ENCODE measurements at regions not wholly inside any gene's neighbourhood (a gene's known extent, or its start where the extent isn't known, plus 50 kb on each side); places are given as distances from the start of the nearest gene placed in this dataset.

DNA sequence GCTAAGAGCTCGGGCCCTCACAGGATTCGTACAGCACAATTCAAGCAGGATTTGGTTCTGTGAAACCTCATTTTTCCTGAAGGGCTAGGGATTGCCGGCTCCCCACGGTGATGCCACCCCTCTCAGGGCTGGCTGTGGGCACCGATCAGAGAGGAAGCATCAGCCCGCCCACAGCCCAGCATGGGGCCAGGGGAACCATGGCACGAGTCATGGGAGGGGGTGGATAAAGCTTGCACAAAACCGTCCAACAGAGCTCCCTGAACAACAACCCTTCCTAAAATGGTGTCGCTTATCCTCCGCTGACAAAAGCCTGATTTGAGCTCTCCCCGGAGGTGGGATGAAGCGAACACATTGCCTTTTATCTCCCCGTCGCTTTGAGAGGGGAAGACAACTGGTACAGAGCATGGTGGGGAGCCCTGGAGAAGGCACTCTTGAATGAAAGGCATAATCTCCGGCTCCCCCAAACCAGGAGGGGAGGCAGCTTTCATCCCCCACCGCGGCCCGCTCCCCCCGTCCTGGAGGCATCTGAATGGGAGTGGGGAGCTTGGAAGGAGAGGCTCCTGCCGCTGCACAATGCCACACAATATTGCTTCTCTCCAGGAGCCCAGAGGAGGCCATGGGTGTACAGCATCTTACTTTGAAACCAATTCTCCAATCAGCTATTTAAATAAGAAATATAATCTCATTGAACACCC lies 144.0 kb downstream of the RPS24 start:
- TF ChIP-seq, protein P1, sequence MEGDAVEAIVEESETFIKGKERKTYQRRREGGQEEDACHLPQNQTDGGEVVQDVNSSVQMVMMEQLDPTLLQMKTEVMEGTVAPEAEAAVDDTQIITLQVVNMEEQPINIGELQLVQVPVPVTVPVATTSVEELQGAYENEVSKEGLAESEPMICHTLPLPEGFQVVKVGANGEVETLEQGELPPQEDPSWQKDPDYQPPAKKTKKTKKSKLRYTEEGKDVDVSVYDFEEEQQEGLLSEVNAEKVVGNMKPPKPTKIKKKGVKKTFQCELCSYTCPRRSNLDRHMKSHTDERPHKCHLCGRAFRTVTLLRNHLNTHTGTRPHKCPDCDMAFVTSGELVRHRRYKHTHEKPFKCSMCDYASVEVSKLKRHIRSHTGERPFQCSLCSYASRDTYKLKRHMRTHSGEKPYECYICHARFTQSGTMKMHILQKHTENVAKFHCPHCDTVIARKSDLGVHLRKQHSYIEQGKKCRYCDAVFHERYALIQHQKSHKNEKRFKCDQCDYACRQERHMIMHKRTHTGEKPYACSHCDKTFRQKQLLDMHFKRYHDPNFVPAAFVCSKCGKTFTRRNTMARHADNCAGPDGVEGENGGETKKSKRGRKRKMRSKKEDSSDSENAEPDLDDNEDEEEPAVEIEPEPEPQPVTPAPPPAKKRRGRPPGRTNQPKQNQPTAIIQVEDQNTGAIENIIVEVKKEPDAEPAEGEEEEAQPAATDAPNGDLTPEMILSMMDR (IDR thresholded peaks at IDR 0.05; ENCODE audit: unreplicated experiment), result no peak
- H3K27me3 Mint-ChIP-seq (ENCODE audit: unreplicated experiment), result peaks cover 100% of the 10 kb centered on the region
- H3K36me3 Mint-ChIP-seq (ENCODE audit: insufficient read depth, unreplicated experiment), result no peaks in the 10 kb centered on the region
- H3K27ac Mint-ChIP-seq (ENCODE audit: unreplicated experiment), result no peak overlapping the region
- BruUV-seq (replicated peaks), result no TSS peak
- no peak overlapping the region for H3K4me3 Mint-ChIP-seq (ENCODE audit: low read depth, unreplicated experiment)
- intact Hi-C loops (cut with micrococcal nuclease; ENCODE audit: unreplicated experiment), result no loop called here
- CTCF ChIA-PET, result no interaction called here
- peaks cover 9% of the 10 kb centered on the region for H3K4me1 Mint-ChIP-seq (ENCODE audit: low read depth, unreplicated experiment)
- no peaks in the 10 kb centered on the region for H3K9me3 Mint-ChIP-seq (ENCODE audit: low read depth, unreplicated experiment)
- DNase-seq, result no peak

DNA sequence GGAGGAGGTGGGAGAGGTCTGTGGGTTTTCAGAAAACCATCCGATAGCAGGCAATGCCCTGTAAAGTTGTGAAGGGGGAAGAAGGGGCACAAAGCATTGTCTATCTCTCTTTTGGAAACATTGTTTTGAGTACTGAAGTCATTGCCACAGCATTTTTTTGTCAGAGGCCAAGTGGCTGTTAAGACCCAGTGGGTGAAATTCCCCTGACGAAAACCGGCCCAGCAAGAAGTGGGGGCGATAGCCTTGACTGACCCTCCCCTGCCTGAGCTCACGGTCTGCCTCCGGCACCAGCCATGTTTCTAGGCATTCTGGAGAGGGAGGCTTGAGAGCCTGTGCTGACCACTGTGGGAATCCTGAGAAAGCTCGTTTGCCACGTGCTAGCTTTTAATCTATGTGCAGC lies 144.7 kb downstream of the RPS24 start:
- Mint-ChIP-seq H3K4me1 (ENCODE audit: low read depth, unreplicated experiment) (peaks cover 9% of the 10 kb centered on the region), H3K27ac (ENCODE audit: unreplicated experiment) (no peak overlapping the region), H3K36me3 (ENCODE audit: insufficient read depth, unreplicated experiment) (no peaks in the 10 kb centered on the region), H3K4me3 (ENCODE audit: low read depth, unreplicated experiment) (no peak overlapping the region), H3K9me3 (ENCODE audit: low read depth, unreplicated experiment) (no peaks in the 10 kb centered on the region), H3K27me3 (ENCODE audit: unreplicated experiment) (peaks cover 100% of the 10 kb centered on the region)
- intact Hi-C loops (cut with micrococcal nuclease; ENCODE audit: unreplicated experiment), result no loop called here
- BruUV-seq (replicated peaks), result no TSS peak
- no peak for DNase-seq
- TF ChIP-seq, protein P1 (IDR thresholded peaks at IDR 0.05; ENCODE audit: unreplicated experiment), result no peak
- CTCF ChIA-PET, result interaction anchor here (0.7 kb wide), 1 partner anchor 104 kb away, joined by 5 read pairs; no protein-coding TSS in a partner anchor

DNA sequence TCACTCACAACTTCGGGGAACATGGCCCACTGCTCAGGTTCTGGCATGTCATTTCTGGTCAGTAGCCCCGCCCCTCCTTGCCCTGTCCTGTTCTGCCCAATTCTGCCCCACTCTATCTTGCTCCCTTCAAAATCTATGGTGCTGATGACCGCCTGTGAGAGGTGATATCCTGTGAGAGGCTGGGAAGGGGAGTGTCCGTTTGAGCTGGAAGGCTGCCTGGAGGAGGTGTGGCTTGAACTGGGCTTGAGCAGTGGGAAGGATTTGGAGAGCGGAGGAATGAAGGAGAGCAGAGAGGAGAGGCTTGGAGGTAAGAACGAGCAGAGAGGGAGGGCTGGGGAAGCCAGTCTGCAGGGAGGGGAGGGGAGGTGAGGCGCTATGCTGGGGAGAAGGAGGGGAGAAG lies 145.3 kb downstream of the RPS24 start:
- CTCF ChIA-PET, result interaction anchor here (0.7 kb wide), 1 partner anchor 104 kb away, joined by 5 read pairs; no protein-coding TSS in a partner anchor

DNA sequence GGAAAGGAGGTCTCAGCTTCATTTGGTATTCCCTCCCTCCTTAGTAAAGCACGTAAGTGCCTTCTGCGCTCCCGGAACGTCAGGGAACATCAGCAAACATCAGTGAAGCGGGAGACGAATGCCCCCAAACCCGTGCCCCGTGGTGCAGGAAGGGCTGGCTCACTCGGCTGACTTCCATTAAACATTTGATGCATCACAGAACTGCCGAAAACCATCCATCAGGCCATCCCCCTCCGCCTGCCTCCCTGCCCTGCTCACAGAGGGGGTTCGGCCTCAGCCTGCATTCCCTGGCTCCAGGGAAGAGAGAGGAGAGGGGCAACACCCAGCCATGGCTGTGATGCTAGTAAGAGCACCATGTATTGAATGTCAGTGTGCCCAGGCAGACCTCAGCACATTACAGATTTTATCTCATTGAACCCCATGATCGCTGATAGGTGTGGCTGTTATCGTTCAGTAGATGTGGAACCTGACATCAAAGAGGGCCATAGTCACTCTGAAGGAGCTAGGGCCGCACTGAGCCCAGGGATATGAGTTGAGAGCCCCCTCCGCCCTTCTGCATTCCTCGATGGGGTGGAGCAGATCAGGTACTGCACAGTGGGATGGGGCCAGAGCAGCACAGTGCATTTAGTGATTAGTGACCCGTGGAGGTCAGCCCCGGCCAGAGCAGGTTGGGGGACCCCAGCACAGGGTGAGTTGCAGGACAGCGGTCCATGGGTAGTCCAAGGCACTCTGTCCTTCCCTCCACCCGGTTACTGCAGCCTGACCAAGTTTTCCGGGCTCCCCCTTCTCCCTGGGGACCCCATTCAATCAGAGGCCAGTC lies 146.4 kb downstream of the RPS24 start:
- H3K36me3 Mint-ChIP-seq (ENCODE audit: insufficient read depth, unreplicated experiment), result no peaks in the 10 kb centered on the region
- no peaks in the 10 kb centered on the region for H3K9me3 Mint-ChIP-seq (ENCODE audit: low read depth, unreplicated experiment)
- no peak for DNase-seq
- no TSS peak for BruUV-seq (replicated peaks)
- intact Hi-C loops (cut with micrococcal nuclease; ENCODE audit: unreplicated experiment), result no loop called here
- peaks cover 9% of the 10 kb centered on the region for H3K4me1 Mint-ChIP-seq (ENCODE audit: low read depth, unreplicated experiment)
- TF ChIP-seq, protein P1 (IDR thresholded peaks at IDR 0.05; ENCODE audit: unreplicated experiment), result no peak
- no peak overlapping the region for H3K27ac Mint-ChIP-seq (ENCODE audit: unreplicated experiment)
- no peak overlapping the region for H3K4me3 Mint-ChIP-seq (ENCODE audit: low read depth, unreplicated experiment)
- CTCF ChIA-PET, result no interaction called here
- H3K27me3 Mint-ChIP-seq (ENCODE audit: unreplicated experiment), result peaks cover 99% of the 10 kb centered on the region

More for the DNA sequence above, 145.3 kb downstream of the RPS24 start:
- H3K9me3 Mint-ChIP-seq (ENCODE audit: low read depth, unreplicated experiment), result no peaks in the 10 kb centered on the region
- DNase-seq, result peak; percentile 19
- H3K36me3 Mint-ChIP-seq (ENCODE audit: insufficient read depth, unreplicated experiment), result no peaks in the 10 kb centered on the region
- H3K27me3 Mint-ChIP-seq (ENCODE audit: unreplicated experiment), result peaks cover 100% of the 10 kb centered on the region
- TF ChIP-seq, protein P1 (IDR thresholded peaks at IDR 0.05; ENCODE audit: unreplicated experiment), result no peak
- intact Hi-C loops (cut with micrococcal nuclease; ENCODE audit: unreplicated experiment), result no loop called here
- H3K4me3 Mint-ChIP-seq (ENCODE audit: low read depth, unreplicated experiment), result no peak overlapping the region
- no peak overlapping the region for H3K27ac Mint-ChIP-seq (ENCODE audit: unreplicated experiment)
- H3K4me1 Mint-ChIP-seq (ENCODE audit: low read depth, unreplicated experiment), result peaks cover 9% of the 10 kb centered on the region
- BruUV-seq (replicated peaks), result no TSS peak
